PFSK-1 (cell line): ENCODE measurements at regions not wholly inside any gene's neighbourhood (a gene's known extent, or its start where the extent isn't known, plus 50 kb on each side); places are given as distances from the start of the nearest gene placed in this dataset.
A peak's percentile ranks its signal among the peaks of the same experiment; 100 is the strongest.

Experiments
- FOXP2 ChIP-seq: optimal IDR thresholded peaks from 2 replicates; pipeline ENCODE3; 2011; ENCODE audit warnings: borderline replicate concordance, control low read depth, inconsistent platforms; ENCODE audit not compliant: insufficient read depth; ENCODE audit errors: extremely low read length, extremely low read depth
- POLR2AphosphoS5 ChIP-seq: IDR thresholded peaks from 2 replicates; pipeline ENCODE4 v1.6.1; 2012; ENCODE audit warnings: low read depth, mild to moderate bottlenecking, control low read depth, low read length, moderate library complexity
- REST ChIP-seq, 2 experiments: IDR thresholded peaks; 2 replicates each; pipeline versions ENCODE4 v1.6.1 to v1.8.0; 2011 to 2012; ENCODE audit warnings: low read depth in 2 of 2, low read length in 2 of 2, control low read depth in 1 of 2, inconsistent platforms in 1 of 2, mild to moderate bottlenecking in 1 of 2, moderate library complexity in 1 of 2; ENCODE audit not compliant: insufficient read depth in 1 of 2
- SIN3A ChIP-seq: IDR thresholded peaks from 2 replicates; pipeline ENCODE4 v1.6.1; 2012; ENCODE audit warnings: mild to moderate bottlenecking, low read length, moderate library complexity, borderline replicate concordance; ENCODE audit not compliant: insufficient read depth
- TAF1 ChIP-seq: IDR thresholded peaks from 2 replicates; pipeline ENCODE4 v1.6.1; 2012; ENCODE audit warnings: low read length, control low read depth, borderline replicate concordance; ENCODE audit not compliant: insufficient read depth

- TF ChIP-seq POLR2AphosphoS5: no peak
- no peak for TF ChIP-seq REST (IDR thresholded peaks at IDR 0.05; ENCODE audit: insufficient read depth in 1 of 2, low read depth in 2 of 2, low read length in 2 of 2)
- TF ChIP-seq TAF1: no peak
- TF ChIP-seq FOXP2: no peak
- TF ChIP-seq SIN3A: no peak
Measured at GRCh38 chr4:27101561-27101960, 240.9 kb downstream of the STIM2 start.

GRCh38 chr4:27111627-27112026, 251.0 kb downstream of the STIM2 start:
- TF ChIP-seq FOXP2 (no peak), REST (IDR thresholded peaks at IDR 0.05; ENCODE audit: insufficient read depth in 1 of 2, low read depth in 2 of 2, low read length in 2 of 2) (no peak), TAF1 (no peak), SIN3A (no peak)

- TF ChIP-seq REST (IDR thresholded peaks at IDR 0.05; ENCODE audit: insufficient read depth in 1 of 2, low read depth in 2 of 2, low read length in 2 of 2) (peak in 1 of 2 experiments; percentile 83; a peak in 2 of 4 replicates), FOXP2 (no peak)
Measured at GRCh38 chr4:27112587-27112986, 251.9 kb downstream of the STIM2 start.

- TF ChIP-seq POLR2AphosphoS5 (no peak), REST (IDR thresholded peaks at IDR 0.05; ENCODE audit: insufficient read depth in 1 of 2, low read depth in 2 of 2, low read length in 2 of 2) (no peak), SIN3A (no peak), TAF1 (no peak), FOXP2 (no peak)
Measured at GRCh38 chr4:27115221-27115620, 254.6 kb downstream of the STIM2 start.

- TF ChIP-seq FOXP2 (no peak), REST (IDR thresholded peaks at IDR 0.05; ENCODE audit: insufficient read depth in 1 of 2, low read depth in 2 of 2, low read length in 2 of 2) (peak in 1 of 2 experiments; percentile 83; a peak in 2 of 4 replicates)
Measured at GRCh38 chr4:27117453-27117852, 256.8 kb downstream of the STIM2 start.
